Breast epithelium (tissue), 3 donors: ENCODE measurements at regions not wholly inside any gene's neighbourhood (a gene's known extent, or its start where the extent isn't known, plus 50 kb on each side); places are given as distances from the start of the nearest gene placed in this dataset.

Experiments
- POLR2A ChIP-seq: fragments of 450-650 bp; IDR thresholded peaks from one replicate; pipeline ENCODE4 v1.6.1; 2016; ENCODE audit warnings: antibody characterized with exemption, mild to moderate bottlenecking, moderate library complexity
- POLR2AphosphoS5 ChIP-seq, 3 donors: sonication (generic); formaldehyde crosslinking; IDR thresholded peaks; one replicate each; pipeline ENCODE4 v1.6.1; 2017; ENCODE audit warnings: antibody characterized with exemption in 3 of 3
- TF ChIP-seq, protein P1 (sequence below), 3 donors: fragments of 450-650 bp; IDR thresholded peaks; one replicate each; pipeline ENCODE4 v1.5.1; 2016 to 2017; ENCODE audit warnings: antibody characterized with exemption in 3 of 3, mild to moderate bottlenecking in 3 of 3, moderate library complexity in 3 of 3

DNA sequence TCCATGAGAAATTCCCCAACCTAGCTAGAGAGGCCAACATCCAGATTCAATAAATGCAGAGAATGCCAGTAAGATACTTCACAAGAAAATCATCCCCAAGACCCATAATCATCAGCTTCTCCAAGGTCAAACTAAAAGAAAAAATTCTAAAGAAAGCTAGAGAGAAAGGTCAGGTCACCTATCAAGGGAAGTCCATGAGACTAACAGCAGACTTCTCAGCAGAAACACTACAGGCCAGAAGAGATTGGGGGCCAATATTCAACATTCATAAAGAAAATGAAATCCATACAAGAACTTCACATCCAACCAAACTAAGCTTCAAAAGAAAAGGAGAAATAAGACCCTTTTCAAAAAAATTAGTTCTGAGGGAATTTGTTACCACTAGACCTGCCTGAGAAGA, 118.8 kb upstream of the ANXA10 start:
- TF ChIP-seq POLR2A (no peak), POLR2AphosphoS5 (IDR thresholded peaks at IDR 0.05) (no peak)
- TF ChIP-seq, protein P1, sequence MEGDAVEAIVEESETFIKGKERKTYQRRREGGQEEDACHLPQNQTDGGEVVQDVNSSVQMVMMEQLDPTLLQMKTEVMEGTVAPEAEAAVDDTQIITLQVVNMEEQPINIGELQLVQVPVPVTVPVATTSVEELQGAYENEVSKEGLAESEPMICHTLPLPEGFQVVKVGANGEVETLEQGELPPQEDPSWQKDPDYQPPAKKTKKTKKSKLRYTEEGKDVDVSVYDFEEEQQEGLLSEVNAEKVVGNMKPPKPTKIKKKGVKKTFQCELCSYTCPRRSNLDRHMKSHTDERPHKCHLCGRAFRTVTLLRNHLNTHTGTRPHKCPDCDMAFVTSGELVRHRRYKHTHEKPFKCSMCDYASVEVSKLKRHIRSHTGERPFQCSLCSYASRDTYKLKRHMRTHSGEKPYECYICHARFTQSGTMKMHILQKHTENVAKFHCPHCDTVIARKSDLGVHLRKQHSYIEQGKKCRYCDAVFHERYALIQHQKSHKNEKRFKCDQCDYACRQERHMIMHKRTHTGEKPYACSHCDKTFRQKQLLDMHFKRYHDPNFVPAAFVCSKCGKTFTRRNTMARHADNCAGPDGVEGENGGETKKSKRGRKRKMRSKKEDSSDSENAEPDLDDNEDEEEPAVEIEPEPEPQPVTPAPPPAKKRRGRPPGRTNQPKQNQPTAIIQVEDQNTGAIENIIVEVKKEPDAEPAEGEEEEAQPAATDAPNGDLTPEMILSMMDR (IDR thresholded peaks at IDR 0.05), result no peak
